H1 (cell line): ENCODE measurements at regions not wholly inside any gene's neighbourhood (a gene's known extent, or its start where the extent isn't known, plus 50 kb on each side); places are given as distances from the start of the nearest gene placed in this dataset.

Source experiments
- CTCF ChIA-PET: fragments of 300-600 bp; sonication (Branson Sonifier 250); formaldehyde crosslinking; loops from one replicate; lab custom pipeline; 2021; ENCODE audit not compliant: partially characterized antibody; lab: Charles Lee
- POLR2A ChIA-PET: fragments of 300-600 bp; sonication (Branson Sonifier 250); formaldehyde crosslinking; loops from one replicate; lab custom pipeline; 2021; ENCODE audit warnings: inconsistent platforms; ENCODE audit not compliant: partially characterized antibody; lab: Charles Lee
- DNase-seq, 2 experiments: peaks; one replicate each; pipeline versions ENCODE4 v3.0.0 to v3.0.0-alpha.2; 2010 to 2022; ENCODE audit warnings: low spot score in 2 of 2, low read depth in 1 of 2, mixed read lengths in 1 of 2
- FAIRE-seq: peaks from 2 replicates; lab custom pipeline; 2011; peaks lifted over from hg19 to GRCh38; lab: Jason Lieb, UNC
- H2AFZ ChIP-seq: 2 replicates; pipeline ENCODE4 v1.8.1; 2012; ENCODE audit warnings: low read length, inconsistent platforms
- H2AK5ac ChIP-seq: 2 replicates; pipeline ENCODE4 v1.6.1; 2013; ENCODE audit warnings: low read depth, low read length
- H2BK120ac ChIP-seq: replicated peaks from 2 replicates; pipeline ENCODE3; 2013; ENCODE audit warnings: low read depth, low read length, inconsistent platforms
- H2BK12ac ChIP-seq: 2 replicates; pipeline ENCODE4 v1.6.1; 2013; ENCODE audit warnings: low read depth, low read length
- H2BK15ac ChIP-seq: 2 replicates; pipeline ENCODE4 v1.6.1; 2013; ENCODE audit warnings: low read length
- H2BK20ac ChIP-seq: 2 replicates; pipeline ENCODE4 v1.6.1; 2013; ENCODE audit warnings: low read length
- H2BK5ac ChIP-seq: 2 replicates; pipeline ENCODE4 v1.6.1; 2013; ENCODE audit warnings: low read depth, low read length
- H3K14ac ChIP-seq: 2 replicates; pipeline ENCODE4 v1.6.1; 2013; ENCODE audit warnings: inconsistent platforms; ENCODE audit not compliant: insufficient read length
- H3K18ac ChIP-seq: 2 replicates; pipeline ENCODE4 v1.6.1; 2013; ENCODE audit warnings: low read length; ENCODE audit errors: extremely low read depth
- H3K23ac ChIP-seq: 2 replicates; pipeline ENCODE4 v1.6.1; 2013; ENCODE audit warnings: inconsistent platforms; ENCODE audit not compliant: insufficient read length
- H3K23me2 ChIP-seq: 2 replicates; pipeline ENCODE4 v1.6.1; 2013; ENCODE audit warnings: low read depth, low read length
- H3K27ac ChIP-seq: 2 replicates; pipeline ENCODE4 v1.6.1; 2011; ENCODE audit warnings: low read depth, low read length, inconsistent platforms
- H3K27me3 ChIP-seq, 4 experiments: replicated peaks in 1 of 4; 1 replicate in 1 of 4; 2 replicates in 3 of 4; pipeline versions ENCODE4 v1.6.1 to v1.8.1; 2011 to 2013; ENCODE audit warnings: low read length in 3 of 4, mild to moderate bottlenecking in 3 of 4, inconsistent platforms in 2 of 4, mixed read lengths in 2 of 4, moderate library complexity in 1 of 4; ENCODE audit not compliant: control insufficient read depth in 3 of 4, insufficient read depth in 3 of 4; ENCODE audit errors: extremely low read depth in 1 of 4
- H3K36me3 ChIP-seq, 4 experiments: 2 replicates each; pipeline versions ENCODE4 v1.6.1 to v1.8.1; 2011 to 2013; ENCODE audit warnings: mild to moderate bottlenecking in 4 of 4, low read length in 3 of 4, moderate library complexity in 2 of 4, control low read depth in 1 of 4, inconsistent platforms in 1 of 4; ENCODE audit not compliant: insufficient read depth in 4 of 4, control insufficient read depth in 2 of 4
- H3K4ac ChIP-seq: replicated peaks from 2 replicates; pipeline ENCODE3; 2013; ENCODE audit warnings: low read length, low read depth, mixed read lengths, inconsistent platforms; ENCODE audit not compliant: insufficient read length
- H3K4me1 ChIP-seq, 4 experiments: replicated peaks in 1 of 4; 1 replicate in 1 of 4; 2 replicates in 3 of 4; pipeline versions ENCODE4 v1.6.1 to v1.8.1; 2011 to 2013; ENCODE audit warnings: low read length in 3 of 4, inconsistent platforms in 2 of 4, mixed read lengths in 1 of 4; ENCODE audit not compliant: insufficient read depth in 4 of 4, control insufficient read depth in 3 of 4
- H3K4me2 ChIP-seq, 2 experiments: 2 replicates each; pipeline versions ENCODE4 v1.6.1 to v1.8.1; 2011 to 2013; ENCODE audit warnings: low read depth in 2 of 2, low read length in 2 of 2, control low read depth in 1 of 2, inconsistent platforms in 1 of 2, mild to moderate bottlenecking in 1 of 2; ENCODE audit not compliant: insufficient read depth in 1 of 2
- H3K4me3 ChIP-seq, 4 experiments: fragments of 200-600, 300-600 bp in 1 of 4; sonication (generic), shearing (Covaris generic), sonication (Bioruptor Twin) in 1 of 4; 2 replicates each; pipeline versions ENCODE4 v1.5.1 to v1.8.1; 2011 to 2016; ENCODE audit warnings: low read length in 4 of 4, low read depth in 3 of 4, control low read depth in 2 of 4, inconsistent platforms in 2 of 4, mild to moderate bottlenecking in 2 of 4, mixed read lengths in 1 of 4, moderate library complexity in 1 of 4; ENCODE audit not compliant: insufficient read depth in 2 of 4; ENCODE audit errors: extremely low read depth in 1 of 4
- H3K56ac ChIP-seq: replicated peaks from 2 replicates; pipeline ENCODE3; 2013; ENCODE audit warnings: low read depth, mild to moderate bottlenecking, mixed read lengths, low read length, inconsistent platforms; ENCODE audit not compliant: insufficient read length
- H3K79me1 ChIP-seq: 2 replicates; pipeline ENCODE4 v1.6.1; 2013; ENCODE audit warnings: low read depth, low read length, control low read depth
- H3K79me2 ChIP-seq, 2 experiments: 2 replicates each; pipeline versions ENCODE4 v1.6.1 to v1.8.1; 2012 to 2013; ENCODE audit warnings: low read length in 2 of 2, mild to moderate bottlenecking in 2 of 2, inconsistent platforms in 1 of 2; ENCODE audit not compliant: insufficient read depth in 2 of 2, control insufficient read depth in 1 of 2
- H3K9ac ChIP-seq, 4 experiments: replicated peaks in 1 of 4; 1 replicate in 1 of 4; 2 replicates in 3 of 4; pipeline versions ENCODE4 v1.6.1 to v1.8.1; 2011 to 2013; ENCODE audit warnings: low read depth in 3 of 4, low read length in 3 of 4, control low read depth in 2 of 4, mild to moderate bottlenecking in 2 of 4, moderate library complexity in 2 of 4, inconsistent platforms in 1 of 4; ENCODE audit errors: extremely low read depth in 1 of 4
- H3K9me3 ChIP-seq, 2 experiments: 2 replicates each; pipeline versions ENCODE4 v1.6.1 to v1.8.1; 2012 to 2013; ENCODE audit warnings: mild to moderate bottlenecking in 2 of 2, moderate library complexity in 2 of 2, control low read depth in 1 of 2, inconsistent platforms in 1 of 2, low read depth in 1 of 2, low read length in 1 of 2, mixed read lengths in 1 of 2; ENCODE audit not compliant: insufficient read depth in 2 of 2
- H4K20me1 ChIP-seq, 2 experiments: replicated peaks in 1 of 2; 2 replicates each; pipeline versions ENCODE3 to v1.8.1; 2011 to 2013; ENCODE audit warnings: inconsistent platforms in 2 of 2, low read length in 2 of 2, mild to moderate bottlenecking in 1 of 2; ENCODE audit not compliant: insufficient read depth in 2 of 2, control insufficient read depth in 1 of 2
- H4K5ac ChIP-seq: 2 replicates; pipeline ENCODE4 v1.6.1; 2013; ENCODE audit warnings: low read length, low read depth, mixed read lengths, inconsistent platforms; ENCODE audit not compliant: insufficient read length
- H4K8ac ChIP-seq: 2 replicates; pipeline ENCODE4 v1.8.0; 2013; ENCODE audit warnings: mild to moderate bottlenecking, moderate library complexity, low read length, inconsistent platforms; ENCODE audit not compliant: insufficient read depth; ENCODE audit errors: extremely low read depth
- H4K91ac ChIP-seq: replicated peaks from 2 replicates; pipeline ENCODE3; 2013; ENCODE audit warnings: low read length, mixed read lengths, inconsistent platforms; ENCODE audit not compliant: insufficient read length
- EGR1 ChIP-seq: IDR thresholded peaks from 2 replicates; pipeline ENCODE4 v1.6.1; 2011; ENCODE audit warnings: low read depth, low read length, borderline replicate concordance
- HDAC2 ChIP-seq, 2 experiments: fragments of 300-600 bp in 1 of 2; sonication (generic) in 1 of 2; IDR thresholded peaks; 2 replicates each; pipeline ENCODE4 v1.6.1; 2011 to 2012; ENCODE audit warnings: low read depth in 2 of 2, low read length in 2 of 2, mild to moderate bottlenecking in 2 of 2, moderate library complexity in 2 of 2, borderline replicate concordance in 1 of 2, inconsistent platforms in 1 of 2
- HDAC6 ChIP-seq: IDR thresholded peaks from one replicate; pipeline ENCODE4 v1.7.1; 2012; ENCODE audit warnings: low read depth, mild to moderate bottlenecking, inconsistent platforms, low read length, moderate library complexity
- JUND ChIP-seq: IDR thresholded peaks from 2 replicates; pipeline ENCODE4 v1.6.1; 2011; ENCODE audit warnings: mild to moderate bottlenecking, improper control_type of control experiment, low read length
- NANOG ChIP-seq: IDR thresholded peaks from 2 replicates; pipeline ENCODE4 v1.6.1; 2011; ENCODE audit warnings: low read length, low read depth, mild to moderate bottlenecking, inconsistent platforms; ENCODE audit not compliant: insufficient read depth, poor library complexity, severe bottlenecking
- RAD21 ChIP-seq, 2 experiments: IDR thresholded peaks in 1 of 2; conservative IDR thresholded peaks in 1 of 2; 2 replicates each; pipeline ENCODE4 v1.6.1; 2011; ENCODE audit warnings: low read depth in 2 of 2, low read length in 2 of 2, improper control_type of control experiment in 1 of 2, inconsistent platforms in 1 of 2, mild to moderate bottlenecking in 1 of 2, moderate library complexity in 1 of 2
- SIX5 ChIP-seq: IDR thresholded peaks from 2 replicates; pipeline ENCODE4 v1.6.1; 2011; ENCODE audit warnings: mild to moderate bottlenecking, low read depth, low read length
- SRF ChIP-seq: IDR thresholded peaks from 2 replicates; pipeline ENCODE4 v1.6.1; 2011; ENCODE audit warnings: mild to moderate bottlenecking, low read depth, low read length, moderate library complexity
- TCF12 ChIP-seq: IDR thresholded peaks from 2 replicates; pipeline ENCODE4 v1.6.1; 2011; ENCODE audit warnings: low read depth, mild to moderate bottlenecking, low read length
- YY1 ChIP-seq: IDR thresholded peaks from 2 replicates; pipeline ENCODE4 v1.6.1; 2011; ENCODE audit warnings: low read depth, mild to moderate bottlenecking, low read length
- WGBS, 2 experiments: shearing (Covaris generic) in 1 of 2; methylation state at CpG; one replicate each; pipeline versions ENCODE4 v1.1.6 to v1.1.7; 2013 to 2015; ENCODE audit warnings: low lambda C conversion rate in 2 of 2, mixed read lengths in 2 of 2, inconsistent platforms in 1 of 2, low coverage in 1 of 2, missing lambda C conversion rate in 1 of 2; ENCODE audit not compliant: insufficient replicate concordance in 2 of 2, insufficient coverage in 1 of 2, insufficient read length in 1 of 2; ENCODE audit errors: extremely low coverage in 1 of 2, missing lambda C conversion rate in 1 of 2; 5-methylcytosine and 5-hydroxymethylcytosine counted together
- TF ChIP-seq, protein P1 (sequence below), 3 experiments: IDR thresholded peaks; 1 replicate in 2 of 3; 2 replicates in 1 of 3; pipeline versions ENCODE4 v1.5.1 to v1.6.1; 2011; ENCODE audit warnings: low read length in 3 of 3, mild to moderate bottlenecking in 3 of 3, inconsistent platforms in 2 of 3, low read depth in 1 of 3, moderate library complexity in 1 of 3; ENCODE audit not compliant: insufficient read depth in 1 of 3; ENCODE audit errors: control extremely low read depth in 1 of 3

DNA sequence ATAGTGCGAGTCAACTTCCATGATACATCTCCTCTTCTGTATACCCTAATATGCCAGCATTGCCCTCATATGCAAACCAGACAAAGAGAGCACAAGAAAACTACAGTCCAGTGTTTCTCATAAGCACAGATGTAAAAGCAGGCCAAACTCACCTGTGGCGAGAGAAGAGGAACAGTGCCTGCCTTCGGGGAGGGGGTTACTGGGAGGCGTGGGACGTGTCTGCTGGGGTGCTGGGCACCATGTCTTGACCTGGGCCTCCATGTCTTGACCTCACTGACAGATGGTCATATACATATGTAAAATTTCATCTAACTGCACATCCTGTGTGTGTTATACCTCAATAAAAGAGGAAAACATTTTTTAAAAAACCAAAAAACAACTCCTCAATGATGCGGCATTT, 159.3 kb upstream of the PPP1R26 start:
- no peak overlapping the region for H3K23ac ChIP-seq
- H3K9me3 ChIP-seq, result no peaks in the 10 kb centered on the region
- peak overlapping the region in 1 of 2 experiments; percentile 55; a peak in 2 of 4 replicates for H3K4me2 ChIP-seq
- H3K27me3 ChIP-seq, result no peaks in the 10 kb centered on the region
- no peaks in the 10 kb centered on the region for H4K20me1 ChIP-seq
- H3K4me3 ChIP-seq, result no peak overlapping the region
- H2BK120ac ChIP-seq, result peak overlapping the region; percentile 45
- no peak overlapping the region for H3K56ac ChIP-seq
- H4K91ac ChIP-seq, result peak overlapping the region; percentile 25
- H2BK20ac ChIP-seq, result peak overlapping the region; percentile 76; the same call in 1 of the 2 replicates
- peaks cover 1 to 14% (median 6%) of the 10 kb centered on the region in 4 experiments; a peak in 4 of 7 replicates for H3K4me1 ChIP-seq
- peak overlapping the region; percentile 34 for H3K18ac ChIP-seq
- H4K5ac ChIP-seq, result no peak overlapping the region
- no peaks in the 10 kb centered on the region for H3K36me3 ChIP-seq
- no peaks in the 10 kb centered on the region for H3K79me1 ChIP-seq
- H2BK15ac ChIP-seq, result peak overlapping the region; percentile 35; the same call in 1 of the 2 replicates
- H3K4ac ChIP-seq, result no peak overlapping the region
- POLR2A ChIA-PET, result no interaction called here
- FAIRE-seq, result no peak
- no peak overlapping the region for H2AFZ ChIP-seq
- H3K14ac ChIP-seq, result no peak overlapping the region
- CTCF ChIA-PET, result interaction anchor here (0.6 kb wide), 1 partner anchor 20 kb away, joined by 3 read pairs; no protein-coding TSS in a partner anchor
- no peaks in the 10 kb centered on the region for H3K23me2 ChIP-seq
- no peak overlapping the region for H4K8ac ChIP-seq
- WGBS, 2 experiments, result 80% methylated on average over 6 of the region's 6 CpGs; no CpG with 5 or more reads in 1 of the 2 experiments
- no peak overlapping the region for H3K27ac ChIP-seq
- 0 out of 2 replicates have a peak overlapping the region, but pooled peaks have one; percentile 75 for H2BK5ac ChIP-seq
- H3K9ac ChIP-seq, result no peak overlapping the region
- no peak overlapping the region; the same call in 1 of the 2 replicates for H2AK5ac ChIP-seq
- H3K79me2 ChIP-seq, result no peaks in the 10 kb centered on the region
- DNase-seq, result no peak
- H2BK12ac ChIP-seq, result peak overlapping the region; percentile 98; the same call in 1 of the 2 replicates
- TF ChIP-seq JUND (no peak), HDAC6 (no peak), YY1 (no peak), NANOG (no peak), HDAC2 (IDR thresholded peaks at IDR 0.05; ENCODE audit: borderline replicate concordance in 1 of 2, low read depth in 2 of 2, low read length in 2 of 2) (no peak), TCF12 (no peak), RAD21 (IDR thresholded peaks at IDR 0.05 in 1 of 2, conservative IDR thresholded peaks at IDR 0.05 in 1 of 2; ENCODE audit: low read depth in 2 of 2, low read length in 2 of 2) (no peak), SRF (no peak), EGR1 (no peak), SIX5 (no peak)
- TF ChIP-seq, protein P1, sequence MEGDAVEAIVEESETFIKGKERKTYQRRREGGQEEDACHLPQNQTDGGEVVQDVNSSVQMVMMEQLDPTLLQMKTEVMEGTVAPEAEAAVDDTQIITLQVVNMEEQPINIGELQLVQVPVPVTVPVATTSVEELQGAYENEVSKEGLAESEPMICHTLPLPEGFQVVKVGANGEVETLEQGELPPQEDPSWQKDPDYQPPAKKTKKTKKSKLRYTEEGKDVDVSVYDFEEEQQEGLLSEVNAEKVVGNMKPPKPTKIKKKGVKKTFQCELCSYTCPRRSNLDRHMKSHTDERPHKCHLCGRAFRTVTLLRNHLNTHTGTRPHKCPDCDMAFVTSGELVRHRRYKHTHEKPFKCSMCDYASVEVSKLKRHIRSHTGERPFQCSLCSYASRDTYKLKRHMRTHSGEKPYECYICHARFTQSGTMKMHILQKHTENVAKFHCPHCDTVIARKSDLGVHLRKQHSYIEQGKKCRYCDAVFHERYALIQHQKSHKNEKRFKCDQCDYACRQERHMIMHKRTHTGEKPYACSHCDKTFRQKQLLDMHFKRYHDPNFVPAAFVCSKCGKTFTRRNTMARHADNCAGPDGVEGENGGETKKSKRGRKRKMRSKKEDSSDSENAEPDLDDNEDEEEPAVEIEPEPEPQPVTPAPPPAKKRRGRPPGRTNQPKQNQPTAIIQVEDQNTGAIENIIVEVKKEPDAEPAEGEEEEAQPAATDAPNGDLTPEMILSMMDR (IDR thresholded peaks at IDR 0.05; ENCODE audit: control extremely low read depth in 1 of 3, insufficient read depth in 1 of 3, low read depth in 1 of 3, low read length in 3 of 3), result no peak
